ENCODE measurements at regions not wholly inside any gene's neighbourhood (a gene's known extent, or its start where the extent isn't known, plus 50 kb on each side); places are given as distances from the start of the nearest gene placed in this dataset.

- no peak for TF ChIP-seq CTCF (IDR thresholded peaks at IDR 0.05; ENCODE audit: insufficient read depth, low read depth, low read length, missing control alignments)
- no peak overlapping the region for H3K4me3 ChIP-seq (ENCODE audit: low read depth, low read length)
- no peak for DNase-seq (ENCODE audit: low read depth)
Measured at GRCh38 chr3:150311156-150311555, 96.9 kb upstream of the TSC22D2 start.

- DNase-seq (ENCODE audit: low read depth), result no peak
- H3K4me3 ChIP-seq (ENCODE audit: low read depth, low read length), result no peak overlapping the region
- TF ChIP-seq CTCF (IDR thresholded peaks at IDR 0.05; ENCODE audit: insufficient read depth, low read depth, low read length, missing control alignments), result no peak
Measured at GRCh38 chr3:150309557-150309956, 98.5 kb upstream of the TSC22D2 start.

- no peak for DNase-seq (ENCODE audit: low read depth)
- TF ChIP-seq CTCF (IDR thresholded peaks at IDR 0.05; ENCODE audit: insufficient read depth, low read depth, low read length, missing control alignments), result no peak
- H3K4me3 ChIP-seq (ENCODE audit: low read depth, low read length), result no peak overlapping the region
Measured at GRCh38 chr3:150309257-150309542, 98.9 kb upstream of the TSC22D2 start.

- no peak for DNase-seq (ENCODE audit: low read depth)
- no peak overlapping the region for H3K4me3 ChIP-seq (ENCODE audit: low read depth, low read length)
- TF ChIP-seq CTCF (IDR thresholded peaks at IDR 0.05; ENCODE audit: insufficient read depth, low read depth, low read length, missing control alignments), result no peak
Measured at GRCh38 chr3:150308481-150309256, 99.4 kb upstream of the TSC22D2 start.

- H3K4me3 ChIP-seq (ENCODE audit: low read depth, low read length), result no peak overlapping the region
Measured at GRCh38 chr3:150308037-150308319, 100.1 kb upstream of the TSC22D2 start.

GRCh38 chr3:150307311-150308036, 100.6 kb upstream of the TSC22D2 start:
- DNase-seq (ENCODE audit: low read depth), result no peak
- H3K4me3 ChIP-seq (ENCODE audit: low read depth, low read length), result no peak overlapping the region
- no peak for TF ChIP-seq CTCF (IDR thresholded peaks at IDR 0.05; ENCODE audit: insufficient read depth, low read depth, low read length, missing control alignments)

More at GRCh38 chr3:150308037-150308319, 100.1 kb upstream of the TSC22D2 start:
- no peak for TF ChIP-seq CTCF (IDR thresholded peaks at IDR 0.05; ENCODE audit: insufficient read depth, low read depth, low read length, missing control alignments)
- DNase-seq (ENCODE audit: low read depth), result no peak

- no peak for DNase-seq (ENCODE audit: low read depth)
- no peak for TF ChIP-seq CTCF (IDR thresholded peaks at IDR 0.05; ENCODE audit: insufficient read depth, low read depth, low read length, missing control alignments)
- no peak overlapping the region for H3K4me3 ChIP-seq (ENCODE audit: low read depth, low read length)
Measured at GRCh38 chr3:150306906-150307305, 101.2 kb upstream of the TSC22D2 start.

Data from GM12865 (cell line).